ENCODE measurements at regions not wholly inside any gene's neighbourhood (a gene's known extent, or its start where the extent isn't known, plus 50 kb on each side); places are given as distances from the start of the nearest gene placed in this dataset.

- Histone ChIP-seq H3K9ac (no peak overlapping the region), H3K27ac (no peak overlapping the region), H3K4me2 (no peak overlapping the region), H3K4me3 (no peak overlapping the region), H3K9me3 (ENCODE audit: low read depth) (no peaks in the 10 kb centered on the region), H3K27me3 (no peaks in the 10 kb centered on the region), H4K20me1 (ENCODE audit: low read depth) (no peaks in the 10 kb centered on the region), H3K4me1 (peaks cover 4% of the 10 kb centered on the region), H2AFZ (replicated peaks) (no peak overlapping the region), H3K36me3 (no peaks in the 10 kb centered on the region), H3F3A (ENCODE audit: low read depth) (peaks cover 5% of the 10 kb centered on the region), H3K79me2 (ENCODE audit: low read depth) (no peaks in the 10 kb centered on the region)
- Mint-ChIP-seq H3K27ac (no peak overlapping the region), H3K4me1 (peaks cover 5% of the 10 kb centered on the region), H3K36me3 (no peaks in the 10 kb centered on the region), H3K4me3 (no peak overlapping the region), H3K9me3 (no peaks in the 10 kb centered on the region), H3K27me3 (ENCODE audit: insufficient read depth, low read depth) (no peaks in the 10 kb centered on the region)
- DNase-seq (ENCODE audit: low spot score): no peak
- TF ChIP-seq EZH2 (IDR thresholded peaks at IDR 0.05): no peak
- no peak for TF ChIP-seq CTCF (IDR thresholded peaks at IDR 0.05)
- TF ChIP-seq EZH2phosphoT487 (IDR thresholded peaks at IDR 0.05): no peak
Observed at GRCh38 chr1:173117761-173118160, 67.0 kb upstream of the TNFSF18 start.

- Mint-ChIP-seq H3K36me3 (no peaks in the 10 kb centered on the region), H3K4me1 (no peaks in the 10 kb centered on the region), H3K27me3 (ENCODE audit: insufficient read depth, low read depth) (no peaks in the 10 kb centered on the region), H3K9me3 (no peaks in the 10 kb centered on the region), H3K4me3 (no peak overlapping the region), H3K27ac (no peak overlapping the region)
- no peak for DNase-seq (ENCODE audit: low spot score)
- Histone ChIP-seq H4K20me1 (ENCODE audit: low read depth) (no peaks in the 10 kb centered on the region), H3K27ac (no peak overlapping the region), H3K79me2 (ENCODE audit: low read depth) (no peaks in the 10 kb centered on the region), H3K27me3 (no peaks in the 10 kb centered on the region), H2AFZ (replicated peaks) (no peak overlapping the region), H3K9me3 (ENCODE audit: low read depth) (no peaks in the 10 kb centered on the region), H3K36me3 (no peaks in the 10 kb centered on the region), H3K4me2 (no peak overlapping the region), H3K4me1 (no peaks in the 10 kb centered on the region), H3K9ac (no peak overlapping the region), H3K4me3 (no peak overlapping the region), H3F3A (ENCODE audit: low read depth) (no peaks in the 10 kb centered on the region)
- TF ChIP-seq CTCF (IDR thresholded peaks at IDR 0.05): no peak
- TF ChIP-seq EZH2phosphoT487 (IDR thresholded peaks at IDR 0.05): no peak
- TF ChIP-seq EZH2 (IDR thresholded peaks at IDR 0.05): no peak
Observed at GRCh38 chr1:173117108-173117633, 66.4 kb upstream of the TNFSF18 start.

DNA sequence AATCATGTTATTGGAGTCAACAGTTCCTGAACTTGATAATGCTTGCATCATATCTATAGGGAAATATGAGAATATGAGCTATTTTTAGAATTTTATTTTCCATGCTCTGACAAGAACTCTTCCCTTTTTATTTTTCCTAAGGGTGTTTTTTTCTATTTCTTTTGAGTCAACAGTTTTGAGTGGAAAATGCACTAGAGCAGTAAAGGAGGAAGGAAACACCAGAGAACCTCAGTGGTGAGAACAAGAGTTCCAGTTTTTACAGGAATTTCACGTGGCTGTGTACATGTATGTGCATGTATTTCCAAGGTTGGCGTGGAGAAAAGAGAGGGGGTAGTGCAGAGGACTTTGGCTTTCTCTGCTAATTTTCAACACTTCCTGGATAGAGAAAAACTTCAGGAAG is 63.6 kb upstream of the TNFSF18 start:
- H3K4me2 ChIP-seq: no peak overlapping the region
- H3K27ac ChIP-seq: no peak overlapping the region
- Mint-ChIP-seq H3K9me3 (no peaks in the 10 kb centered on the region), H3K27me3 (ENCODE audit: insufficient read depth, low read depth) (no peaks in the 10 kb centered on the region), H3K4me1 (no peaks in the 10 kb centered on the region), H3K36me3 (no peaks in the 10 kb centered on the region), H3K27ac (no peak overlapping the region), H3K4me3 (no peak overlapping the region)
- no peaks in the 10 kb centered on the region for H3K4me1 ChIP-seq
- H3K9ac ChIP-seq: no peak overlapping the region
- H3F3A ChIP-seq (ENCODE audit: low read depth): no peaks in the 10 kb centered on the region
- no peak for DNase-seq (ENCODE audit: low spot score)
- TF ChIP-seq CTCF (IDR thresholded peaks at IDR 0.05) (no peak), EZH2phosphoT487 (IDR thresholded peaks at IDR 0.05) (no peak), EZH2 (IDR thresholded peaks at IDR 0.05) (no peak)
- H2AFZ ChIP-seq (replicated peaks): no peak overlapping the region
- H3K4me3 ChIP-seq: no peak overlapping the region
- H3K9me3 ChIP-seq (ENCODE audit: low read depth): no peaks in the 10 kb centered on the region
- H3K27me3 ChIP-seq: no peaks in the 10 kb centered on the region
- H3K36me3 ChIP-seq: no peaks in the 10 kb centered on the region
- H3K79me2 ChIP-seq (ENCODE audit: low read depth): no peaks in the 10 kb centered on the region
- H4K20me1 ChIP-seq (ENCODE audit: low read depth): no peaks in the 10 kb centered on the region
